ENCODE measurements at regions not wholly inside any gene's neighbourhood (a gene's known extent, or its start where the extent isn't known, plus 50 kb on each side); places are given as distances from the start of the nearest gene placed in this dataset.

GRCh38 chr15:98230975-98231374, 270.5 kb downstream of the ARRDC4 start:
- H2AFZ ChIP-seq (ENCODE audit: low read depth, low read length) = no peak overlapping the region
- no peaks in the 10 kb centered on the region for H3K36me3 ChIP-seq (ENCODE audit: control insufficient read depth in 2 of 2, extremely low read depth in 1 of 2, insufficient read depth in 2 of 2, low read length in 2 of 2)
- peaks cover 6% of the 10 kb centered on the region for H3K9me3 ChIP-seq (replicated peaks; ENCODE audit: control insufficient read depth, insufficient read depth, low read length)
- FAIRE-seq (no peak), DNase-seq (ENCODE audit: low read depth, low spot score) (no peak)
- H3K4me3 ChIP-seq (replicated peaks in 1 of 3; ENCODE audit: insufficient read depth in 1 of 3, low read depth in 1 of 3, low read length in 3 of 3) = no peak overlapping the region
- POLR2A ChIA-PET = no interaction called here
- H3K27ac ChIP-seq (ENCODE audit: insufficient read depth, low read depth, low read length) = no peak overlapping the region
- intact Hi-C loops (cut with micrococcal nuclease) = no loop called here
- CTCF ChIA-PET = no interaction called here
- no peaks in the 10 kb centered on the region for H4K20me1 ChIP-seq (replicated peaks; ENCODE audit: control insufficient read depth, extremely low read depth, insufficient read depth, low read length)
- no peaks in the 10 kb centered on the region for H3K27me3 ChIP-seq (ENCODE audit: control insufficient read depth in 2 of 2, insufficient read depth in 2 of 2, low read length in 2 of 2)
- H3K4me1 ChIP-seq (ENCODE audit: control insufficient read depth, extremely low read depth, insufficient read depth, low read length) = no peaks in the 10 kb centered on the region
- dilution Hi-C loops (cut with MboI; ENCODE audit: extremely low pct_ligation_motif_present, low sequenced_read_pairs) = no loop called here
- no peaks in the 10 kb centered on the region for H3K9me1 ChIP-seq (replicated peaks; ENCODE audit: control insufficient read depth, extremely low read depth, insufficient read depth, low read length)
- H3K4me2 ChIP-seq (ENCODE audit: insufficient read depth, low read length) = no peak overlapping the region
- no peak overlapping the region for H3K9ac ChIP-seq (replicated peaks; ENCODE audit: extremely low read depth, insufficient read depth, low read length)
- H3K79me2 ChIP-seq (ENCODE audit: control insufficient read depth, insufficient read depth, low read length) = no peaks in the 10 kb centered on the region
- TF ChIP-seq MYC (IDR thresholded peaks at IDR 0.05; ENCODE audit: low read depth, low read length) (no peak), JUN (IDR thresholded peaks at IDR 0.05; ENCODE audit: borderline replicate concordance, insufficient read depth, insufficient read length, low read depth) (no peak), POLR2A (IDR thresholded peaks at IDR 0.05; ENCODE audit: low read depth, low read length) (no peak), MAX (IDR thresholded peaks at IDR 0.05; ENCODE audit: insufficient read depth, insufficient read length) (no peak)
- BruUV-seq (replicated peaks) = no TSS peak

- Histone ChIP-seq H3K27ac (ENCODE audit: insufficient read depth, low read depth, low read length) (no peak overlapping the region), H3K9me1 (replicated peaks; ENCODE audit: control insufficient read depth, extremely low read depth, insufficient read depth, low read length) (no peaks in the 10 kb centered on the region), H2AFZ (ENCODE audit: low read depth, low read length) (no peak overlapping the region), H3K79me2 (ENCODE audit: control insufficient read depth, insufficient read depth, low read length) (no peaks in the 10 kb centered on the region), H3K4me1 (ENCODE audit: control insufficient read depth, extremely low read depth, insufficient read depth, low read length) (no peaks in the 10 kb centered on the region), H3K9ac (replicated peaks; ENCODE audit: extremely low read depth, insufficient read depth, low read length) (no peak overlapping the region), H3K4me3 (replicated peaks in 1 of 3; ENCODE audit: insufficient read depth in 1 of 3, low read depth in 1 of 3, low read length in 3 of 3) (no peak overlapping the region), H3K4me2 (ENCODE audit: insufficient read depth, low read length) (no peak overlapping the region), H3K36me3 (ENCODE audit: control insufficient read depth in 2 of 2, extremely low read depth in 1 of 2, insufficient read depth in 2 of 2, low read length in 2 of 2) (no peaks in the 10 kb centered on the region), H4K20me1 (replicated peaks; ENCODE audit: control insufficient read depth, extremely low read depth, insufficient read depth, low read length) (no peaks in the 10 kb centered on the region), H3K27me3 (ENCODE audit: control insufficient read depth in 2 of 2, insufficient read depth in 2 of 2, low read length in 2 of 2) (no peaks in the 10 kb centered on the region), H3K9me3 (replicated peaks; ENCODE audit: control insufficient read depth, insufficient read depth, low read length) (peaks cover 6% of the 10 kb centered on the region)
- intact Hi-C loops (cut with micrococcal nuclease) = no loop called here
- TF ChIP-seq FOS (IDR thresholded peaks at IDR 0.05; ENCODE audit: borderline replicate concordance, insufficient read depth, low read length) = no peak
- no peak for TF ChIP-seq POLR2A (IDR thresholded peaks at IDR 0.05; ENCODE audit: low read depth, low read length)
- no peak for TF ChIP-seq MAX (IDR thresholded peaks at IDR 0.05; ENCODE audit: insufficient read depth, insufficient read length)
- TF ChIP-seq CTCF (IDR thresholded peaks at IDR 0.05; ENCODE audit: extremely low read depth in 1 of 2, insufficient read depth in 1 of 2, low read depth in 1 of 2, low read length in 2 of 2) = no peak
- no peak for TF ChIP-seq JUN (IDR thresholded peaks at IDR 0.05; ENCODE audit: borderline replicate concordance, insufficient read depth, insufficient read length, low read depth)
- TF ChIP-seq EZH2 (IDR thresholded peaks at IDR 0.05; ENCODE audit: borderline replicate concordance, low read depth, low read length, severe bottlenecking) = no peak
- TF ChIP-seq MYC (IDR thresholded peaks at IDR 0.05; ENCODE audit: low read depth, low read length) = no peak
- TF ChIP-seq POLR2AphosphoS5 (IDR thresholded peaks at IDR 0.05; ENCODE audit: insufficient read depth, low read depth, low read length) = no peak
- TF ChIP-seq GATA2 (IDR thresholded peaks at IDR 0.05; ENCODE audit: insufficient read depth, insufficient read length, low read depth, low read length) = no peak
- DNase-seq (ENCODE audit: low read depth, low spot score) (no peak), FAIRE-seq (no peak)
- POLR2A ChIA-PET = no interaction called here
- dilution Hi-C loops (cut with MboI; ENCODE audit: extremely low pct_ligation_motif_present, low sequenced_read_pairs) = no loop called here
- no TSS peak for BruUV-seq (replicated peaks)
- CTCF ChIA-PET = no interaction called here
These were observed 271.4 kb downstream of the ARRDC4 start for GRCh38 chr15:98231696-98232440.
